ENCODE measurements at regions not wholly inside any gene's neighbourhood (a gene's known extent, or its start where the extent isn't known, plus 50 kb on each side); places are given as distances from the start of the nearest gene placed in this dataset.

- no peak for TF ChIP-seq CTCF (tag by site-specific recombination; IDR thresholded peaks at IDR 0.05)
- TF ChIP-seq ZBTB48 (tag by site-specific recombination; IDR thresholded peaks at IDR 0.05), result no peak
- TF ChIP-seq REST (tag by site-specific recombination; IDR thresholded peaks at IDR 0.05), result no peak
- TF ChIP-seq ZNF558 (tag by site-specific recombination; IDR thresholded peaks at IDR 0.05), result no peak
- TF ChIP-seq ZNF621 (tag by site-specific recombination; IDR thresholded peaks at IDR 0.05), result no peak
- no peak for TF ChIP-seq PBX3 (CRISPR knock-in tag; IDR thresholded peaks at IDR 0.05)
- TF ChIP-seq ZBTB11 (tag by site-specific recombination; conservative IDR thresholded peaks at IDR 0.05; ENCODE audit: low read depth), result no peak
- no peak for TF ChIP-seq ZSCAN16 (tag by site-specific recombination; IDR thresholded peaks at IDR 0.05)
- no peak for TF ChIP-seq ZNF184 (tag by site-specific recombination; IDR thresholded peaks at IDR 0.05)
- TF ChIP-seq ZNF398 (tag by site-specific recombination; IDR thresholded peaks at IDR 0.05), result no peak
Observed at GRCh38 chr2:212791569-212791968, 253.0 kb upstream of the ERBB4 start.

All from HEK293 (cell line).